Brain pericyte (primary cell): ENCODE measurements at regions not wholly inside any gene's neighbourhood (a gene's known extent, or its start where the extent isn't known, plus 50 kb on each side); places are given as distances from the start of the nearest gene placed in this dataset.
"Not testable (repeated sequence)": the region's sequence is repeated elsewhere in the genome, so short reads cannot be mapped to it uniquely, and the experiment has no call there.

ENCODE experiments used
- DNase-seq: peaks from one replicate; pipeline ENCODE4 v3.0.0-alpha.2; 2012; ENCODE audit warnings: low read depth, low spot score

DNA sequence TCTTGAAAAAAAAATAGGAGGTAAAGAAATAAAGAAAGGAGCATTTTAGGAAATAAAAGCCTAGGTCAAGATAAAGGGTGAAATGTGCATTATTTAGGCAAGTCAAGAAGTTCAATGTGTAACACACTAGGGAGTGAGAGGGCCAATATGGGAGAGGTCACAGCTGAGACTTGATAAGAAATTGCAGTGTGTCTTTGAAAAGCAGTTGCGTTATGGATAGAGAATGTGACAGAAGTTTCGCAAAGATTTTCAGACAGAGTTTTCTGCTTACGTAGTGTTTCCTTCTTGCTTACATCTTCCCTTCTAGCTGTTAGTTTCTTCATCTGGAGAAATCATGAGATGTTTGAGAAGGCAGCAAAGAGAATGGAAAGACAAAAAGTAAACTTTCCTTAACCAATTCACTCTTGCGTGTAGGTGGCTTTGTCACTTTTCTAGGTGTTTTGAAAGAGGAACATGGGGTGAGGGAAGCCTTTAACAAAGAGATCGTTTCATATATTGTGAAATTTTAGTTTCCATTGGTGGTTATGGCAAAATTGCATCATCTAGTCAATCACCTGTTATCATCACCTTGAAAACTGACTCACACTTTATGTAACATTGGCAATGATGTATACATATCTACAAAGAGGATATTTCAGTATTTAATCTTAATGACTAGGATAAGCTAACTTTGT lies 975.5 kb downstream of the OLFM4 start:
- DNase-seq = no peak

DNA sequence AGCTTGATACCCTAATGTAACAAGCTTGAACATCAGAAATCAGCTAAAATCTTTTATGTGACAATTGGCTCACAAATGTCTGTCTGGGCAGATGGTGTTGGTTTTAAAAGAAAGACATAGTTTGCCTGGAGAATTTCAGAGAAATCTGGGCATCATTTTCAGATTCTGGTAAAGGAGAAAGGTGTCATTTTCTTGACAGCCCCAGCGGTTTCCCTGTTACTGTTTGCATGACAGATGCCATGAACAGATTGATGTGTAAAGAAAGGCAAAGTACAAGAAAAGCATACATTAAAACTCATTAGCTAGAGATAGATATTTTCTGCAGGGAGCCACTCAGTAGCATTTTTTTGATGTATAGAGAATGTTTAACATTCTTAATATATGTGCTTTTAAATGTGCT lies 987.9 kb downstream of the OLFM4 start:
- no peak for DNase-seq

DNA sequence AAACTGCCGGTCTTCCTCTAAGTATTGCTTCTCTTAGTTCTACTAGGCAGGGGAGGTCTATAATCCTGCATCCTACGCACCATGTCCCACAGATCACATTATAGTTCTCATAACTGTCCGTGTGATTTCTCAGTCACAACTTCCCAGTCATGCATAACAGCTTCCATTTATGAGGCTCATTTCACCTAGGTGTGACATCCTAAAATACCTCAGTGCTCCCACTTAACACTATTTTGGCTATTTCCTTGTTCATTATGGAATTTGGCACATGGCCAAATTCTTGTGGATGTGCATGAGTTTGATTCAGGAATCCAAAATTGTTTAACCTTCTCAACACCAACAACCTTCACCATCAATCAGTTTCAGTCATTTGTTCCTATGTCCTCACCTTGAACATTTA lies 989.9 kb downstream of the OLFM4 start:
- no peak for DNase-seq

DNA sequence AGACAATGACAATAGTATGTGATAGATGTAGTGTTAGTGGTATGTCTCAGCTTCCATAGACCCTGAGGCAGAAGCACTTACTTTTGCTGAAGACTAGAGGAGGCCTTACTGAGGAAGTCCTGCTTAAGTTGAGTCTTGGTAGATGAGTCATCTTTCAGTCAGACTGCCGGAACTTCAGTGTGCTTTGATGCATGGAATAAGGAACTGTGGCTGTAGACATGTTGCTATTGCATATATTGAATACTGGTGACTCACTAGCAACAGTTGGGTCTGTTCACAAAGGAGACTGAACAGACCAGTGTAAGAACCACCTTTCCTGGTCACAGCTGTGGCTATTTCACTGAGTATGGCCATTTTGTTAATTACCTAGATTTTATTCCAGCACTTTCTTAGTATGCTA lies 1000.6 kb downstream of the OLFM4 start:
- no peak for DNase-seq

DNA sequence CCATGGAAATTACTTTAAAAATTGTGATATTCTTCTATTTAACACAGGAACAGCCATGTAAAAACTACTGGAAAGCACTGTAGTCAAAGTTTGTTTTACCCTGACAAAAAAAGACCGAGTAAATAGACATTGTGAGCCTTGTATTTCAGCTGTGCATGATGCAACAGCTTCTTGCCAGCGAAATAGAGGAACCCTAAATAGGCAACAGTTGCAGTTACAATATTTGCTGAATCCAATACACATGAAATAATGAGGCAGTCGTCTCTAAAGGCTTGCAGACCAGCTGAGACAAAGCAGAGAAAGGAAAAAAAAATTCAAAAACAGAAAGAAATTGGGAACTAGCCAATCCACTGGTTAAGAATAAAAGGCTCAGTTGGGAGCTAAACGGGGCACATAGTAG lies 1001.1 kb downstream of the OLFM4 start:
- no peak for DNase-seq

DNA sequence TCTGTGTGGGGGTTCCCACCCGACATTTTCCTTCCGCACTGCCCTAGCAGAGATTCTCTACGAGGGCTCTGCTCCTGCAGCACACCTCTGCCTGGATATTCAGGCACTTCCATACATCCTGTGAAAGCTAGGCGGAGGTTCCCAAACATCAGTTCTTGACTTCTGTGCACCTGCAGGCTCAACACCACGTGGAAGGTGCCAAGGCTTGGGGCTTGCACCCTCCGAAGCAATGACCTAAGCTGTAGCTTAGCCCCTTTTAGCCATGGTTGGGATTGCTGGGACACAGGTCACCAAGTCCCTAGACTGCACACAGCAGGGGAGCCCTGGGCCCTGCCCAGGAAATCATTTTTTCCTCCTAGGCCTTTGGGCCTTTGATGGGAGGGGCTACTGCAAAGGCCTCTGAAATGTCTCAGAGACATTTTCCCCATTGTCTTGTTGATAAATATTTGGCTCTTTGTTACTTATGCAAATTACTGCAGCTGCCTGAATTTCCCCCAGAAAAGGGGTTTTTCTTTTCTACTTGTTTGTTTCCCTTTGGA lies 1004.8 kb downstream of the OLFM4 start:
- no peak for DNase-seq

DNA sequence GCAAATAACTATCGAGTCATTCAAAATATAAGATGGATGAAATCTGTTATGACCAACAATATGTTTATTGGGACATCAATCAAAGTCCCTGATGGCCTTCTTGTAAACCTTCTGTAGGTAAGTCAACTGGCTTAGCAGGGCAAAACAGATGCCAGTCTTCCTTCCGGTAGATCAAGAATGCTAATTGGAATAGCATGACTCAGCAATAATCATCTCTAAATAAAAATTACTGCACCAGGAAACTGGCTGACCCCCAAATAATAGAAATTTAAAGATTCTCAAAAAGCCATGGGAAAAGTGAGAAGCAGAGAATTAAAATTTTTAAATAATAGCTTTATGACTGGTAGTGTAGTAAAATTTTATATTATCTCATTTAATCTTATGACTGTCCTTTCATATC lies 1005.4 kb downstream of the OLFM4 start:
- no peak for DNase-seq

DNA sequence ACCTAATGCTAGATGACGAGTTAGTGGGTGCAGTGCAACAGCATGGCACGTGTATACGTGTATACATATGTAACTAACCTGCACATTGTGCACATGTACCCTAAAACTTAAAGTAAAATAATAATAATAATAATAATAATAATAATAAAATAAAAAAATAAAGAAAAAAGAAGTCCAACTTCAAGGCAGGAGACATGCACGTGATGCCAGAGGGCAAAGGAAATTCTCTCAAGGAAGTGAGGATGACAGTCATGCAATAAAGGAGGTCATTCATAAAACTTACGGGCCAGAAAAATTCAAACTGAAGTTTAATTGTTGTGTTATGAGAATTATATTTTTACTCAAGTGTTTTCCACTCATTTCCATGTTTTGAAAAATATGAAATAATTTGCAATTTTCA lies 1028.8 kb downstream of the OLFM4 start:
- DNase-seq = not testable (repeated sequence)

DNA sequence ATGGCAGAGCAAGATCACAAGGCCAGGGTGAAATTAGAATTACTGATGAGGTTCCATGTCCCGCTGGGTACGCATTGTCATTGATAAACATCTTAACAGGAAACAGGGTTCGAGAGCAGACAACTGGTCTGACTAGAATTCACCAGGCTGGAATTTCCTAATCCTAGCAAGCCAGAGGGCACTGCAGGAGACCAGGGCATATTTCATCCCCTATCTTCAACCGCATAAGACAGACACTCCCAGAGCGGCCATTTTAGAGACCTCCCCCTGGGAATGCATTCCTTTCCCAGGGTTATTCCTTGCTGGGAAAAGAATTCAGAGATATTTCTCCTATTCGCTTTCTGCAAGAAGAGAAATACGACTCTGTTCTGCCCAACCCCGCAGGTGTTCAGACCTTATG lies 1041.3 kb downstream of the OLFM4 start:
- DNase-seq = not testable (repeated sequence)

DNA sequence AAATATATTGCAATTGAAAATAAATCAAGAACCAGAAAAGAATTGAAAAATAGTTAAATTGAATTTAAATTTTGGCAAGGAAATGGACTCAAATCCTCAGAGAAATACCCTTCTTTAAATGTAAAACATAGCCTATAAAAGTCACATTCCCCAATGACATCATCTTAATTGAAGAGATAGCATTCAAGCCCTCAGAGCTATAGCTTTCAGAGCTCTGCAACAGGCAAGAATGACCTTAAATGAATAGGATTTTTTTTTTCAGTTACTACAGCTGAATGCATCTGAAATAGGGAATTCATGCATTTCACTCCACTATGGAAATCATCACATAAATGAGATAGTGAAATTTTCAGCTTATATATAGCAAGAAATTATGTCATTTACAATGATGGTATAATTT lies 1049.0 kb downstream of the OLFM4 start:
- no peak for DNase-seq

DNA sequence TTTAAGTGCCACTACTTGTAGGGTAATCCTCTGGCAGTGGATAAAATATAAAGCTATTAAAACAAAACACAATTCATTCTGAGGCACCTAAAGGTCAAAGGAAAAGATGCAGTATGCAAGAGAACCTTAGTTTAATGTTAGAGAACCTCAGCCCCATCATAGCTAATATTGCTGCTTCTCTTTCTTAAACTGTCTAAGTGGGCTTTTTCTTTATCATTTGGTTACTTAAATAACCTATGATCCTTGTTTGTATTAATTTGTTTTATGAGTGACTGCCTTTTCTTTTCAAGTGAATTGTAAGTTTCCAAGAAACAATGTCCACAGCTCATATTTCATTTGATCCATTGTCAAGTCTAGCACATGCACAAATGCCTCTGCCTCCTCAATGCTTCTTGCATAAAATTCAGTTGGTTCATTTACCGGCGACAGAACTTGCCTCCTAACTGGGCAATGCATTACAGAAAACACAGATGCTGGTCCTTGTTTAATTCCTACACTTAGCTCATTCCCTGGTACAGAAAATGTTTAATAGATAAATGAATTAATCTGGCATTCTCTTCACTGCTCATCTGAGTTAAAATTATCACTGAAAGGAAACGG lies 1049.8 kb downstream of the OLFM4 start:
- no peak for DNase-seq

DNA sequence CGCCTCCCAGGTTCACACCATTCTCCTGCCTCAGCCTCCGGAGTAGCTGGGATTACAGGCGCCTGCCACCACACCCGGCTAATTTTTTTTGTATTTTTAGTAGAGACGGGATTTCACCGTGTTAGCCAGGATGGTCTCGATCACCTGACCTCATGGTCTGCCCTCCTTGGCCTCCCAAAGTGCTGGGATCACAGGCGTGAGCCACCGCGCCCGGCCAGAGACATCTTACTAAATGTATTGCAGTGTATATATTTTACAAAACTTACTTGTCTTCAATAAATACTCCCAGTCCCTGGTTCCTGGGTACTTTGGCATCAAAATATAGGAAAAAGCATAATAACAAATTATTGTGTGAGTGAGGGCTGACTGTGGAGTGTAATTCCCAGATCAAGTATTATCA lies 1053.7 kb downstream of the OLFM4 start:
- DNase-seq = not testable (repeated sequence)

DNA sequence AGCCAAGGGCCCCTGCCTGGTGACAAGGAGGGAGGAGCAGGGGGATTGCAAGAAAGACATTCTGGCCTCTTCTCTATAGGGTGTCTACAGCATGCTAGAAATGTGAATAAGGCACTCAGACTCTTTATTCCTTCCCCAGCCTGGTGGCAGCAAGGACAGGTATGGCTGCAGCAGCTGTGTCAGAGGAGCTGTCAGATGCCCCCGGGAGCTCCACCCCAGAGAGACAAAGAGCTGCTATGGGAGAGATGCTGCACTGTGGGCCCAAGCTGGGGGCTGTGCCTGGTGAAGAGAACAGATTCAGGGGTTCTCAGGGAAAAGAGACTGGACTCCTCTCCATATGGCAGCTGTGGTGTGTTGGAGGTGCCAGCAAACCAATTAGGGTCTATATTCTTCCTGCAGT lies 1063.3 kb downstream of the OLFM4 start:
- DNase-seq = no peak

DNA sequence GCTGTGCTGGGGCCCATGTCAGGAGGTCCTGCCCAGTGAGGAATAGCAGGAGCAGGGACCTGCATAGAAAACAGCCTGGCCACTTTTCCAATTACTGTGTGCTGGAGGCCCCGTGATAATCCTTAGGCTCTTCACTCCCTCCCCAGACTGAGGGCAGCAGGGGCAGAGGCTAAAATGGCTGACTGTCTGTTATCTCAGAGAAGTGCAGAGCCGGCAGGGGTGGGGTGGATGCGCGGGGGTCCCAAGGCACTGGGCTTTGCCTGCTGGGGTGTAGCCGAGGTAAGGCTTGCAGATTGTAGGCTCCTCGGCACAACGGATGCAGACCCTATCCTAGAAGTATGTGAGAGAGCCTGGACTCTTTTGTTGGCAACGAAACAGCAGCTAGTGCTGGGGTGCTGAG lies 1064.1 kb downstream of the OLFM4 start:
- no peak for DNase-seq

DNA sequence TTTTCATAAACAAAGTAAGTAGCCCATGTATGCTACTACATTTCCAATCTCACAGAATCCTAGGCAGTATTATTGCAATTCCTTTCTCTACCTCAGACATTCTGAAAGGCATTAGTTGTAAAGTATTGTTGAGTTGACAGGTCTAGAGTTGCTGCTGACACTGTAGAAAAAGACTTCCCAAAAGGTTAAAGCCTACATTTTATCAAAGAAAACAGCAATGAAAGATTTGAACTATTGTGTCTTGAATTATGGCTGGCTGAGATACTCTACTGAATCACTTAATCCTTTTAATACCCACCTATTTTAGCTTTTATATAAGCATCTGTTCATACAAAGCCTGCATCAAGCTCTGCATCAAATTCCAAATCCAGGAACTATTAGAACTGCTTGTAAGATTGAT lies 1082.0 kb downstream of the OLFM4 start:
- no peak for DNase-seq

DNA sequence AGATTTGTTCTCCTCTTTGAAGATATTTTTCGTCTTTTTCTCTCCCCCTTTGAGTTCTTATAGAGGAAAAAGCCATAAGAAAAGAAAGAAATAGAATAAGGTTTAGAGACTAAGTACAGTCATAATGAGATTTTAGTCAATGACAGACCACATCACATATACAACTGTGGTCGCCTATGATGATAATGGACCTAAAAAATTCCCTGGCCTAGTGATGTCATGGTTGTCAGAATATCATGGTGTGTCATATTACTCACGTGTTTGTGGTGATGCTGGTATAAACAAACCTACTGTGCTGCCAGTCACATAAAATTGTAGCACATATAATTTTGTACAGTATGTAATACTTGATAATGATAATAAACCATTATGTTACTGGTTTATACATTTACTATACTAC lies 1096.1 kb downstream of the OLFM4 start:
- DNase-seq = no peak

DNA sequence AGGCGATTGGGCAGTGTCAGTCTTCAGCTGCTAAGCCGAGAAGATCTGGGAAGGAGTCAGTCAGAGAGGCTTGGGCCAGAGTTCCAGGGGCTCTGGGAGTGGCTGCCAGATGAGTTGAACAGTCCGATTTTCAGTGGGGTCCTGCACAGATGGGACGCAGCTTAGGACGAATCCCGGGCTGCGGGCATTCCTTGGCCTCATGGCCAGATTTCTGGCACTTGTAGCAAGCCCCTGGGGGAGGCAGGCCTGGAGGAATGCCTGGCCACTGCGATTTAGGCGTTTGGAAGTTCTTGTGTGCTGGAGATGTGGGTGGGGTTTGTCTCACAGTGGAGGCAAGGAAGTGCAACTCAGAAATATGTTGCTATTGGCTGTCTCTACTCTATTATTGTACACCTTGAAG lies 1102.3 kb downstream of the OLFM4 start:
- not testable (repeated sequence) for DNase-seq

DNA sequence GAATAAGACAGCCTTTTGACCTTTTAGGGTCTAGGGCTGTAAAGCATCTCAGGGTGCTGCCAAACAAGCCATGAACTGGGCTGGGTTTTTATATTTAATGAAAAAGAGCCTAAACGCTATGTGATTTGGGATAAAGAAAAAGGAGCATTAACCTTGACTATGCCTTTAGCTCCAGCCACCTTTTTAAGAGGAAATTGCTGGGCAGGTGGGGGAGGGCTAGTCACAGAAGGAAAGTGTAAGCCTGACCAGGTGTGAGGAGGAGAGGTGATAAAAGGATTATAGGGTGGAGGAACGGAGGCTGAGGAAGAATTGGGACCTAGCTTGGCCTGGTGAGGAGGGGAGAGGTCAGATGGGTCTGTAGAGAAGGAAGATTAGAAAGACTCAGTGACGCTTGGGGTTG lies 1102.8 kb downstream of the OLFM4 start:
- DNase-seq = not testable (repeated sequence)

DNA sequence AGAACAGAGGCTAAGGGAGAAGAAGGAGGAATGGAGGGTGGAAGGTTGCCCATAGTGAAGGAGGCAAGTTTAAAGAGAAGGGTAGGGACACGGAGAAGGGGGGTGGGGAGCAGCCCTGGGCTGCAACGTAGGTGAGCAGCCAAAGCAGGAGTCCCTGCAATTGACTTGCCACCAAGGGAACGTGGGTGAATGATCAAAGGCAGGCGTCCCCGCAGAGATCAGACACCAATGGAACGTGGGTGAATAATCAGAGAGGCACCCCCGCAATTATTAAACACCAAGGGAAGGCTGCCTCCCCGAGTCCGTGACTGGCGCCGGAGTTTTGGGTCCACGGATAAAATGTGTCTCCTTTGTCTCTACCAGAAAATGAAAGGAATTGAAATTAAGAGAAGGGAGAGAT lies 1103.5 kb downstream of the OLFM4 start:
- not testable (repeated sequence) for DNase-seq

DNA sequence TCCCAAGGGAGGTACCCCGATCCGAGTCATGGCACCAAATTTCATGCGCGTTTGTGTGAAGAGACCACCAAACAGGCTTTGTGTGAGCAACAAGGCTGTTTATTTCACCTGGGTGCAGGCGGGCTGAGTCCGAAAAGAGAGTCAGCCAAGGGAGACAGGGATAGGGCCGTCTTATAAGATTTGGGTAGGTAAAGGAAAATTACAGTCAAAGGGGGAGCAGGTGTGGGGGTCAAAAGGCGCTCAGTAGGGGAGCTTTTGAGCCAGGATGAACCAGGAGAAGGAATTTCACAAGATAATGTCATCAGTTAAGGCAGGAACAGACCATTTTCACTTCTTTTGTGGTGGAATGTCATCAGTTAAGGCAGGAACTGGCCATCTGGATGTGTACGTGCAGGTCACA lies 1104.1 kb downstream of the OLFM4 start:
- DNase-seq = not testable (repeated sequence)

DNA sequence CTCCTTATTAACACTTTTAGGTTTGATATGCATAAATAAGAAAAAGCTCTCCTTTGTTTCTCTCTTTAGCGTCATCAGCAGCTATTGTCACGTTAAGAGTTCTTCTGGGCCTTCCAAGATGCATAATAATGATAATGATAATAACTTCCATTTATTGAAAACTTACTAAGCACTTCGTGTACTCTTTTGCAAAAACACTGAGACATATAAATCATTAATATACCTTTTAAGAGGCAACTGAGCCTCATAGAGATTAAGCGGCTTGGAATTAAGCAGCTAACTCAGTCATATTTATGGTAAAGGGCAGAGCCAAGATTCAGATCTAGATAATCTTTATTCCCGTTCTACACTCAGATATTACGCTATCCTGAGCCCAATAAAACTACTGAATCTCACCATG lies 1105.1 kb downstream of the OLFM4 start:
- DNase-seq = no peak

DNA sequence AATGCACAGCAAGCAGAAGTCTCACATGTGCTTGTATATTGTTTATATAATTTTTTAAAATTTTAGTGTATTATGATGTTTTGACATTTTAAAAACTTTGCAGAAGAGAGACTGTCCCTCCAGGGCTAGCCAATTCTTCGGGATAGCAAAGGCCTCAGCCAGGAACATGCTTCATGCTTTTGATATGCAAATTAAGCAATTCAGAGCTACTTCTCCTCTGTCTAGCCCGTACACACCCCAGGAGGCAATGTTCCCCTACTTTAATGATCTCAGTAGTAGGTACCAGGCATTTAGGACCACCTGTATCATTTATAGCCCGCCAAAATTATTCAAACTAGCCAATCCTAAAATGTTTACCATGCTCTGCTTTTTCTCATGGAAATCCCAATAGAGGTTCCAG lies 1116.2 kb downstream of the OLFM4 start:
- DNase-seq = no peak

DNA sequence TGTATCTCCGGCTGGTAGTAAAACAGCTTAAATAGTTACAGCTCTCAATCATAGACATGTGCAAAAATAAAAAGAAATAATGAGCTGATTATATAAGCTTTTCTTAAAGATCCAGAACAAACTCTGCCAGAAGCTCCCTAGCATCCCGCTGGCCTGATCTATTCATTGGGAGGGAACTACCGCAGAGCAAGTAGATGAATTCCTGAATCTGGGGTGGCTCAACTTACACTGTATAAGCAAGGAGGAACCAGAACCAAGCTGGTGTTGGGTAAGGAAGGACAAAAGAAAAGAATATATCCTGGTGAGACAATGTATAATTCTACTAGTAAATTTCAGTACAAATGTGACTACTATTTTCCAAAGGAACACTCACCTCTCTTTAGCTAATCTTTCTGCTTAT lies 1122.2 kb downstream of the OLFM4 start:
- no peak for DNase-seq

DNA sequence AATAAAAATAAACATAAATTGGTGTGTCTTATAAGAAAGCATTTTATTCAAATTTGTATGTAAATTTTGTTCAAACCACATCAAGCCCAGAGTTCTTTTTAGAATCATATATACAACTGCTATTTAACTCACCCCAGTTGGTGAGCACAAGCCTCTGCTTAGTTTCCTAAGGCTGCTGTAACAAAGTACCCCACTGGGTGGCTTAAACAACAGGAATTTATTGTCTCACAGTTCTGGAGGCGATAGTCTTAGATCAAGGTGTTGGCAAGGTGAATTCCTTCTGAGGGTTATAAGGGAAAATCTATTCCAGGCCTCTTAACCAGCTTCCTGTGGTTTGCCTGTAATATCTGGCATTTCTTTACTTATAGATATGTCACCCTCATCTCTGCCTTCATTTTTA lies 1133.5 kb downstream of the OLFM4 start:
- DNase-seq = no peak
